Choroid plexus epithelial cell (primary cell): ENCODE measurements at regions not wholly inside any gene's neighbourhood (a gene's known extent, or its start where the extent isn't known, plus 50 kb on each side); places are given as distances from the start of the nearest gene placed in this dataset.
"Not testable (repeated sequence)": the region's sequence is repeated elsewhere in the genome, so short reads cannot be mapped to it uniquely, and the experiment has no call there.

Experiments used
- DNase-seq: peaks from one replicate; pipeline ENCODE4 v3.0.0-alpha.2; 2010; ENCODE audit warnings: low read depth
- H3K4me3 ChIP-seq: 2 replicates; pipeline ENCODE4 v1.5.1; 2011; ENCODE audit warnings: low read depth, mild to moderate bottlenecking, control low read depth, low read length, moderate library complexity
- CTCF ChIP-seq: conservative IDR thresholded peaks from 2 replicates; pipeline ENCODE4 v1.5.1; 2011; ENCODE audit warnings: low read depth, mild to moderate bottlenecking, control low read depth, inconsistent platforms, low read length, moderate library complexity

- DNase-seq = no peak
- no peak for TF ChIP-seq CTCF
- no peak overlapping the region for H3K4me3 ChIP-seq
These were observed 225.0 kb upstream of the VCX start for GRCh38 chrX:7617994-7618393.

- no peak overlapping the region for H3K4me3 ChIP-seq
- DNase-seq = no peak
- TF ChIP-seq CTCF = no peak
These were observed 228.4 kb upstream of the VCX start for GRCh38 chrX:7614616-7615015.

DNA sequence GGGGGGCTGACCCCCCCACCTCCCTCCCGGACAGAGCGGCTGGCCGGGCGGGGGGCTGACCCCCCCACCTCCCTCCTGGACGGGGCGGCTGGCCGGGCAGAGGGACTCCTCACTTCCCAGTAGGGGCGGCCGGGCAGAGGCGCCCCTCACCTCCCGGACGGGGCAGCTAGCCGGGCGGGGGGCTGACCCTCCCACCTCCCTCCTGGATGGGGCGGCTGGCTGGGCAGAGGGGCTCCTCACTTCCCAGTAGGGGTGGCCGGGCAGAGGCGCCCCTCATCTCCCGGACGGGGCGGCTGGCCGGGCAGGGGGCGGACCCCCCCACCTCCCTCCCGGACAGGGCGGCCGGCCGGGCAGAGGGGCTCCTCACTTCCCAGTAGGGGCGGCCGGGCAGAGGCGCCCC lies 234.3 kb upstream of the VCX start:
- H3K4me3 ChIP-seq, DNase-seq: not testable (repeated sequence)

DNA sequence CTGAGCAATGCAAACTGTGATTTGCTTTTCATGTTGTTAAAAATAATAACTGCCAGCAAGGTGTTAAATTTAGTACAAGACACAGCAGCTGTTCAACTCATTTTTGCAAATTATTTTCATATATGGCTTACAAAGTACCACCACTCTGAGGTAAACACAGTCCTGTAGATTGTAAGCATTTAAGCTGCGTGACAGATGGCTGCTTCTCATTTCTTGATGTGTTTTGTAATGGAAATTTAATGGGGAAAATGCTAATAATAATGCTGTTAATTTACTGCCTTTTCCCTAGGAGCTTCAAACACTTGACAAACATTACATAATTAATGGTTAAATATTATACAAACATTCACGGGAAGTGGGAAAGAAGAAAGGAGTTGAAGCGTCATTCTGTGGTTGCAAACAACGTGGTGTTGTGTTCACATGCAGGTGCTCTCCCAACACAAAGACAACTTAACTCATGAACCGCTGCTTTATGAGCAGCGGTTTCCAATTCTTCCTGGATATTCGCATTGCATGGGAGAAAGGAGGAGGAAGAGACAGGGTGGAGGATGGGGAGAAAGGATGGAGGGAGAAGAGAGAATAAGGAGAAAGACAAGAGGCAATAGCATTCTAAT lies 236.8 kb upstream of the VCX start:
- DNase-seq = no peak
- no peak overlapping the region for H3K4me3 ChIP-seq
- TF ChIP-seq CTCF = no peak

- no peak for TF ChIP-seq CTCF
- no peak overlapping the region for H3K4me3 ChIP-seq
- no peak for DNase-seq
These were observed 239.6 kb upstream of the VCX start for GRCh38 chrX:7603387-7603786.

- DNase-seq = no peak
- H3K4me3 ChIP-seq = no peak overlapping the region
- no peak for TF ChIP-seq CTCF
These were observed 246.1 kb upstream of the VCX start for GRCh38 chrX:7596822-7597221.

GRCh38 chrX:7593370-7593769 lies 249.6 kb upstream of the VCX start:
- DNase-seq, H3K4me3 ChIP-seq: not testable (repeated sequence)

DNA sequence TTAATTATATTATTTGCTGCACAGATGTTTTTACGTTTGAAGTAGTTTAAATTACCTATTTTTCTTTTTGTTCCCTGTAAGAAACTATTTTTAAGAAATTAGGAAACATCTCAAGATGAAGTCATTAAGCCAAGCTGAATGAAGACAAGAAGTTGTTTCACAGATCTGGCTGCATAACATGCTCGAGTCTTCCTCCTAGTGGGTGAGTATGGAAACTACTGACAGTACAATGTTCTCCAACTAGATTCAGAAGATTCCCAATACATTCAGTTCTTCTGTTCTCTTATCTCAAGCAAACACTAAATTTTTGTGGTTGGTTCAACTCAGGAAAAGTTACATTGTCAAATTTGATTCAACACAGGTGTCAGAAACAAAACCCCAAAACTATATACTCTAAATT lies 256.8 kb upstream of the VCX start:
- no peak overlapping the region for H3K4me3 ChIP-seq
- DNase-seq = peak; percentile 39
- TF ChIP-seq CTCF = peak; percentile 49
